ENCODE measurements at regions not wholly inside any gene's neighbourhood (a gene's known extent, or its start where the extent isn't known, plus 50 kb on each side); places are given as distances from the start of the nearest gene placed in this dataset.

DNA sequence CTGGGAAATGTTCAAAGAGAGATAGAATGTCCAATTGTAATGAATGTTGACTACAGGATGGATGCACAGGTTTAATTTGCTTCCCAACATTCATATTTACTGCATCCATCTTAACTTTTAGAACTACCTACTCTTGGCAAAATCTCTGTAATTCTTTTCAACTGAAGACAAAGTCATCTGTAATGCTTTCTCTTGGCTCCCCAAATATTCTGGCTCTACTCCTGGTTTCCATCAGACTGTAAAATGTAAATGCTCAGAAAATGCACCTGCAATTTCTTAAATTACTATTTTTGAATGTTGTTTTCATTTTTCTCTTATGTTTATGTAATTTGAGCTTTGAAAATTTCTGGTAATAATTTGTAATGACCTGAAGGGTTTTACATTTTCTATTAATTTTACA lies 480.8 kb upstream of the IMPG1 start:
- DNase-seq (ENCODE audit: low read depth), result no peak
- no peak overlapping the region for H3K4me3 ChIP-seq (ENCODE audit: low read depth, low read length)
- in situ Hi-C loops (cut with HindIII; ENCODE audit: low sequenced_read_pairs), result no loop called here
- TF ChIP-seq, protein P1, sequence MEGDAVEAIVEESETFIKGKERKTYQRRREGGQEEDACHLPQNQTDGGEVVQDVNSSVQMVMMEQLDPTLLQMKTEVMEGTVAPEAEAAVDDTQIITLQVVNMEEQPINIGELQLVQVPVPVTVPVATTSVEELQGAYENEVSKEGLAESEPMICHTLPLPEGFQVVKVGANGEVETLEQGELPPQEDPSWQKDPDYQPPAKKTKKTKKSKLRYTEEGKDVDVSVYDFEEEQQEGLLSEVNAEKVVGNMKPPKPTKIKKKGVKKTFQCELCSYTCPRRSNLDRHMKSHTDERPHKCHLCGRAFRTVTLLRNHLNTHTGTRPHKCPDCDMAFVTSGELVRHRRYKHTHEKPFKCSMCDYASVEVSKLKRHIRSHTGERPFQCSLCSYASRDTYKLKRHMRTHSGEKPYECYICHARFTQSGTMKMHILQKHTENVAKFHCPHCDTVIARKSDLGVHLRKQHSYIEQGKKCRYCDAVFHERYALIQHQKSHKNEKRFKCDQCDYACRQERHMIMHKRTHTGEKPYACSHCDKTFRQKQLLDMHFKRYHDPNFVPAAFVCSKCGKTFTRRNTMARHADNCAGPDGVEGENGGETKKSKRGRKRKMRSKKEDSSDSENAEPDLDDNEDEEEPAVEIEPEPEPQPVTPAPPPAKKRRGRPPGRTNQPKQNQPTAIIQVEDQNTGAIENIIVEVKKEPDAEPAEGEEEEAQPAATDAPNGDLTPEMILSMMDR (IDR thresholded peaks at IDR 0.05; ENCODE audit: low read depth, low read length, missing control alignments), result no peak

DNA sequence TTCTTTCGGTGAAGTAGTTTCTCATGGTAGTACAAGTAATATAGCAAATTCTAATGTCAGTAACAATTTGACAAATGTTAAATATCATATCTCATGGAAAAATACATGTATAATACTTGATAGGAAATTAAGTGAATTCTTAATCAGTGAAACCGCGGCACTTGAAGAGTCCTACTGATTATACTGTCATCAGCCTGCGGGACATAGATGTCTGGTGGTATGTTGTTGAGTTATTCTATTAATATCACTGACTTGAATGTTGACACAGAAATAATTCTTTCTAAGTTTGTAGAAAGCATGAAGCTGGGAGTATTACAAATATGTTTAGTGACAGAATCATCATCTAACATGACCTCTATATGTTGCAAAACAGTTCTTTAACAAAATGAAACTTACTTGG lies 479.8 kb upstream of the IMPG1 start:
- no peak overlapping the region for H3K4me3 ChIP-seq (ENCODE audit: low read depth, low read length)
- in situ Hi-C loops (cut with HindIII; ENCODE audit: low sequenced_read_pairs), result no loop called here
- TF ChIP-seq, protein P1 (IDR thresholded peaks at IDR 0.05; ENCODE audit: low read depth, low read length, missing control alignments), result no peak
- no peak for DNase-seq (ENCODE audit: low read depth)

DNA sequence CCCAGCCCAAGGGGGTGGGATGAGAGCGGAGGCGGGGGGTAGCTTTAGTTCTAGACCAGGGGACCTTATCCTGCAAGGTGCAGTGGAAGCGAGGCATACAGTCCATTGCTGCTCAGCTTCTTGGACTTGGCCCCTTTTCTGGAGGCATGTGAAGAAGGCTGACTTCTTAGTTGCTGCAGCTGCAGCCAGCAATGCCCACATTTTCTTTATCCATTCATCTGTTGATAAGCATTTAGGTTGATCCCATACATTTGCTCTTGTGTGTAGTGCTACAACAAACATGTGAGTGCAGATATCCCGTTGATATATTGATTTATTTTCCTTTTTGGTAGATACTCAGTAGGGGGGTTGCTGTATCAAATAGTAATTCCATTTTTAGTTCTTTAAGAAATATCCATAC lies 461.2 kb upstream of the IMPG1 start:
- no peak overlapping the region for H3K4me3 ChIP-seq (ENCODE audit: low read depth, low read length)
- in situ Hi-C loops (cut with HindIII; ENCODE audit: low sequenced_read_pairs), result no loop called here
- TF ChIP-seq, protein P1 (IDR thresholded peaks at IDR 0.05; ENCODE audit: low read depth, low read length, missing control alignments), result no peak
- no peak for DNase-seq (ENCODE audit: low read depth)

DNA sequence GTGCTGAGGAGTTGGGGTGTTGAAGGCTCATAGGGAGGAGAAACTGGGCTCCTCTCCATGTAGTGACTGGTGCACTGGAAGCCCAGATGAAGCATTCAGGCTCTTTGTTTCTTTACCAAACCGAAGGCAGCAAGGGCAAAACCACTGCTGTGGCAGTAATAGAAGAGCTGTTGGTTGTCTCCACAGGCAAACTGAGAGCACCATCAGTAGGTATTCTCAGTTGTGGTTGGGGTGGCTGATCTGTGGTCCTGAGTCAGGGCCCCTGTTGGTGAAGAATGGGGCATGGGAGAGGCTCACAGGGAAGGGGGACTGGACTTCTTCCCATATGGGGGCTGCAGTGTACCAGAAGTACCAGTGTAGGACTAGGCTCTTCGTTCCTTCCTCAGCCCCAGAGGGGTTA lies 460.2 kb upstream of the IMPG1 start:
- in situ Hi-C loops (cut with HindIII; ENCODE audit: low sequenced_read_pairs), result no loop called here
- no peak overlapping the region for H3K4me3 ChIP-seq (ENCODE audit: low read depth, low read length)
- DNase-seq (ENCODE audit: low read depth), result no peak
- TF ChIP-seq, protein P1 (IDR thresholded peaks at IDR 0.05; ENCODE audit: low read depth, low read length, missing control alignments), result no peak

DNA sequence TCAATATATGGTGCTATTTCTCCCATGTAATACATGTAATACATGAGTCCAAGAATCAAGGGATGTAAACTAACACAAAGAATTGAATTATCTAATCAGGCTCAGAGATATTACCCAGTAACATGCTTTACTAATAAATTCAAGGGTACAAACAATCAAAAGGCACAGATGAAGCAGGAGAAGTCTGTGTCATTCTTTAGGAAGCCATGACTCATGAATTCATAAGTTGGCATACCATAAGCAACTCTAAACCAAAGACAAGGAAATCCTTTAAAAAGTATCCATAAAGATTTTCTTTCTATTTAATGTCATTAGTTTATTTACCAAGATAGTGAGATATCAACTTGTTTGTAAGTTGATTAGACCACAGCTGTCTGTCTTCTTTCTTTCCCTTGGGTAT lies 446.0 kb upstream of the IMPG1 start:
- H3K4me3 ChIP-seq (ENCODE audit: low read depth, low read length), result no peak overlapping the region
- in situ Hi-C loops (cut with HindIII; ENCODE audit: low sequenced_read_pairs), result no loop called here
- DNase-seq (ENCODE audit: low read depth), result no peak
- TF ChIP-seq, protein P1 (IDR thresholded peaks at IDR 0.05; ENCODE audit: low read depth, low read length, missing control alignments), result no peak

- TF ChIP-seq, protein P1 (IDR thresholded peaks at IDR 0.05; ENCODE audit: low read depth, low read length, missing control alignments), result no peak
- in situ Hi-C loops (cut with HindIII; ENCODE audit: low sequenced_read_pairs), result no loop called here
- no peak overlapping the region for H3K4me3 ChIP-seq (ENCODE audit: low read depth, low read length)
- DNase-seq (ENCODE audit: low read depth), result no peak
These were observed 444.5 kb upstream of the IMPG1 start for GRCh38 chr6:76516924-76517323.

- in situ Hi-C loops (cut with HindIII; ENCODE audit: low sequenced_read_pairs), result no loop called here
- DNase-seq (ENCODE audit: low read depth), result no peak
- no peak overlapping the region for H3K4me3 ChIP-seq (ENCODE audit: low read depth, low read length)
- TF ChIP-seq, protein P1 (IDR thresholded peaks at IDR 0.05; ENCODE audit: low read depth, low read length, missing control alignments), result no peak
These were observed 438.0 kb upstream of the IMPG1 start for GRCh38 chr6:76510489-76510888.

All from astrocyte of the cerebellum (primary cell).